Fibroblast of skin of right quadriceps (primary cell): ENCODE measurements at regions not wholly inside any gene's neighbourhood (a gene's known extent, or its start where the extent isn't known, plus 50 kb on each side); places are given as distances from the start of the nearest gene placed in this dataset.

ENCODE experiments used
- DNase-seq: peaks from one replicate; pipeline ENCODE4 v3.0.0-alpha.2; 2013

DNA sequence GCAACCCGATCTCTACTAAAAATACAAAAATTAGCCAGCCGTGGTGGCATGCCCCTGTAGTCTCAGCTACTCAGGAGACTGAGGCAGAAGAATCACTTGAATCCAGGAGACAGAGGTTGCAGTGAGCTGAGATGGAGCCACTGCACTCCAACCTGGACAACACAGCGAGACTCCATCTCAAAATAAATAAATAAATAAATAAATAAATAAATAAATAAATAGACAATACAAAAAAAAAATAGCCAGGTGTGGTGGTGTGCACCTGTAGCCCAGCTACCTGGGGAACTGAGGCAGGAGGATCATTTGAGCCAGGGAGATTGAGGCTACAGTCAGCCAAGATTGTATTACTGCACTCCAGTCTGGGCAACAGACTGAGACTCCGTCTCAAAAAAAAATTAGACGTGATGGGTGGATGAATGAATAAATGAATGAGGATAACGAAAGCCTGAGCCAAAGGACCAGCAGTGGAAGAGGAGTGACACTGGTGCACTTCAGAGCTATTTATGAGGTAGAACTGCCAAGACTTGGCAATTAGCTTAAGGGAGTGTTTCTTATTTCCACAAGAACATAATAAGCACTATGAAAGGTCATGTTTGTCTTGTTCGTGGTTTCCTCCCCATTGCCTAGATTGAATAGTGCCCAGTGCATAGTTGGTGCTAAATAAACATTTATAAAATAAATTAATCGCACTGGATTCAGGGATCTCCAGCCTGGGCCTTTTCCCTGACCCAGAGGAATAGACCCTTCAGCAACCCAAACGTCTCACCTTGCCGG lies 232.2 kb downstream of the IDS start:
- DNase-seq: no peak

DNA sequence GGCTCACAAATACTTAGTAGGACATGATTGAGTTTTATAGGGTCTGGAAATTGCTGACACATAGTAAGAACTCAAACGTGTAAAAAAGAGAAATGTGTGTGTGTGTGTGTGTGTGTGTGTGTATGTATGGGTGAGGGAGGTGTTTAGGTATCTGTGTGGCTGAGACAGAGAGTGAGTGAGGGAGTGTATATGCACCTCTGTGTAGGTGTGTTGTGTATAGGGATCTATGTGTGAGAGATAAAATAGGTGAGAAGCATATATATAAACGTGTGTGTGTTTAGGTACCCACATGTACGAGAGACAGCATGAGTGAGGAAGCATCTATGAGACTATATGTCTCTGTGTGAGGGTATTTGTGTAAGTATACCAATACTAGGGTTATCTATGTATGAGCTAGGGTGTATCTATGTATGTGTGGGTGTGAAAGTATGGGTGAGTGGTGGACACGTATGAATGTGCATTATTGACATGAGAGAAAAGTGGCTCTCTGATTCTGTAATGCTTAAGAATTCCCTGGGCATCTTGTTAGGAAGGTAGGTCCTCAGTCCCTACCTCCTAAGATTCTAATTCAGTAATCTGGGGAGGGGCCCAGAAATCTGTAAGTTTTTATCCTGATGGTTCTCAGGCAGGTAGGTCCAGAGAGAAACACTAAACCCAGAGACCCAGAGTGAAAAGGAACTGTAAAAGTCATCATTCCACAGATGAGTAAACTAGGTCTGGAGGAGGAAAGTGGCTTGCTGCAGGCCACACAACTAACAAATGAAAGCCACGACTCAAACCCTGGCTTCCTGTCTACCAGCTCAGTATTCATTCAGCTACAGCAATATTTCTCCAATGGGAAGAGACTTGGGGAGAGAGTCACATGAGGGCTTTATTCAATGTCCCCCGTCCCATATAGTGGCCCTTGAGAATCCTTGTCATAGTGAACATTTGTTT lies 237.0 kb downstream of the IDS start:
- no peak for DNase-seq

DNA sequence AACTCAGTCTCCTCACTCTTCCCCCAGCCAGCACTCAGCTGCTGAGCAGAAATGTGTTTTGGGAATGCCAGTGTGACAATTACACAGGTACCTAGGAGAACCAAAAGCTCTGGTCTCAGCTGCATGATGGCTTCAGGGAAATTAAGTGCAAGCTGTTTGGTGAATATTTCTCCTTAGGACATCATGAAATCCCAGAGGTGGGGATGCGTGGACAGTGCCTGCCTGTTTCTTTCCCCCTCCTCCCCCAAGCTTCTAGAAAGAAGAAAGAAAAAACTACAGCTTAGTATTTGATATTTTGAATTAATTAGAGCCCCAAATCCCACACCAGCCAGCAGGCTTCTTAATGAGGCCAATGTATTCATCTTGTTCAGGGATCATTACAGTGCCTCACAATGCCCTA lies 243.0 kb downstream of the IDS start:
- DNase-seq: no peak

DNA sequence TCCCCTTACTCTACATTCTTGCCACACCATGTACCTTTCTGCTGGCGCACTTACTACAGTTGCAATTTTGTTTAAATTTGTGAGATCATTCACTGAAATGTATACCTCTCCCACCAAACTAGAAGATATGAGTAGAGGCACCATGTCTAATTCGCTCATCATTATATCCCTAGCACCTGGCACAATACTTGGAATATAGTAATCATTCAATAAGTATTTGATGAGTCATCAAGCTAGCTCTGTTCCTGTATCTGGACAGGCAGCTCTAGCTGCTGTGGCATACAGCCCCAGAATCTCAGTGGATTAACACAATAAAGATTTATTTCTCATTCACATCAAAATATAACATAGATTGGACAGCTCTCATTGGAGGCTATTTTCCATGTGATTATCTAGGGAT lies 245.9 kb downstream of the IDS start:
- DNase-seq: peak; percentile 28

DNA sequence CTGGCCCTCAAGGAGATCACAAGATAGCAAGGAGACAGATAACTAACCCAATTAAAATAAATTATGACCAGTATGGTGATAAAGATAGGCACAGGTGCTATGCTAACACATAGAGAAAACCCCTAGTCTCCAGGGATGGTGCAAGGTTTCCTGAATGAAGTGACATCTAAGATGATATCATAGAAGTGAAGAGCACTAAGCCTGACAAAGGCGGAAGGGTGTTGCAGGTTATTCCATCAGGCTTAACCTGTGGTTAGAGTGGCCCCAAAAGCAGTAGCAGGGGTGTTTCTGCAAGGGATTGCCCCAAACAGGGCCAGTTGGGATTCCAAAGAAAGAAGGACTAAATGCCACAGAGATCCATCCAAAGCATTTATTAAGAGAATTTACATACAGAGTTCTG lies 249.2 kb downstream of the IDS start:
- DNase-seq: no peak

DNA sequence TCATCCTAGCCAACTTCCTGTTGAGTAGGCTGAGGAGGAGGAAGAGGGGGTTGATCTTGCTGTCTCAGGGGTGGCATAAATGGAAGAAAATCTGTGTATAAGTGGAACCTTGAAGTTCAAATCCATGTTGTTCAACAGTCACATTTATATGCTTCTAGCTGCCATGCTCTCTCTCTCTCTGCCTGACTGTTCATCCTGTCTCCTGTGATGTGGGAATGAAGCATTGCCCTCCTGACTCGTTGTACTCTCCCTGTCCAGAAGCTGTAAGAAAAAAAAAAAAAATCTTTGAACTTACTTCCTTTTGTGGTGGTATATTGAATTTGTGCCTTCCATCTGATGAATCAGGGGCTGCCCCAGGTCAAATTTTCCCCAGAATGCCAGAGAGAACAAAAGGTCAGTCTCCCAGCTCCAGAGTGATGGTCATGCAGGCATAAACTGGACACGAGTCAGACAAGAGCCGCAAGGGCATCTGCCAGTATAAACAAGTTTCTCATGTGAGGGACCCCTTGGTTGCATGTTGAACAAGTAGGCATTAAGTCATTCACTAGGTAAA lies 257.0 kb downstream of the IDS start:
- peak; percentile 6 for DNase-seq

DNA sequence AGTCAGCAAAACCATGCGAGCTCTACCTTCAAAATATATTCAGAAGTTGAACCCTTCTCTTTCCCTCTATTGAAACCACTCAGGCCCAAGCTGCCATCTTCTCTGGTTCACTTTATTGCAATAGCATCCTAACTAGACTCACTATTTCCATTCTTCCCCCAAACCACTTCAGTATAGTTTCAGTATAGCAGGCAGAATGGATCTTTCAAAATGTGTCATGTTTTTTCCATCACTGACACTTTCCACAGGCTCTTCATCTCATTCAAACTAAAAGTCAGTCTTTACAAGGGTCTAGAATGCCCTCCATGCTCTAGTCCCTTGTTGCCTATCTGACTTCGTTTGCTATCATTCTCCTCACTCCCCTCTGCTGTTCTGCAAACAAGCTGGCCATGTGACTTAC lies 274.4 kb downstream of the IDS start:
- DNase-seq: no peak

DNA sequence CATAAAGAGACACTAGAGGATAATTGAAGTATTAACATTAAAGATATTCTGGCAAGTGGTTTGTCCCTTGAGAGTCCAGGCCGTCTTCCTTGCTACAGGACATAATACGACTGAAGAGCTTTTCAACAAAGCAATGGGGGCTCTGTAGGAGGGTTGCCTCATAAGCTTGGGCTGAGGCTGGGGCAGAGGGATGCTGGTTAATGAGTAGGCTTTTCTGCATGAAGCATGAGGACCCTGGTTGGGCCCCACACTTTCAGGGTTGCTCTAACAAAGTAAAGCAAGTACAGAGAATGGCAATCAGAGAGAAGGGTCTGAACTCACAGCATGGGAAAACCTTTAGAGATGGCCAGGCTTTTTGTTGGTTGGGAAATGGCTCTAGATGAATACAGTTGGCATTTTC lies 281.3 kb downstream of the IDS start:
- no peak for DNase-seq

DNA sequence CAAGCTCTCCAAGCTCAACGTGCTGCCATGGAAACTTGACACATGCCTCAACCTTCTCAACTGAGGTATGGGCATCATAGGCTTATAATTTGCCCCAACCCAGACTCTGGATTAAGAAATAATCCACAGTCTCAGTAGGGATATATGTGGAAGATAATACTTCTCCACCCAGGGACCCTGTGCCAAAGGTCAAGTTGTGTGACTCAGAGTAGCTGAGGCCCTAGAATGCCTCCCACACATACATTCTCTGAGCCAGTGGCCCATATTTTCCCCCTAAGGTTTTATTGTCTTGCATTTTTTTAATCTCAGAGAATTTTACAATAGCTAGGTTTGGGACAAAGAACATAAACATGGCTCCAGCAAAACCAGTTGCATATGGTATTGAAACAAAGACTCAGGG lies 283.1 kb downstream of the IDS start:
- DNase-seq: no peak

DNA sequence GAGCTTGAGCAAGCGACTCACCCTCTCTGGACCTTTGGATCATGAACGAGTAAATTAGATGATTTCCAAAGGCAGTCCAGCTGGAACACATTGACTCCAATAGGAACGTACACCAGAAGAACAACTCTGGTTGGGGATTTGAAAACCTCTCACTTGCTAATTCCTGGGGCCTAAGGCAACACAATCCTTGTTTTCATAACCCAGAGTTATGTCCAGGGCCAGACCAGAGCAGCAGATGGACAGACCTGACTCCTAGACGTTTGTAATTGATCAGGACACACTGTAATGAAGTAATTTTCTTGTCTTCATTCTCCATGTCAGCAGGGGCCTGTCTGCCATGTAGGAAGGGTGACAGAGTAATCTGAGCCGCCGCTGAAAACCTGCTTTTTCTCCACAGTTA lies 283.9 kb downstream of the IDS start:
- no peak for DNase-seq

DNA sequence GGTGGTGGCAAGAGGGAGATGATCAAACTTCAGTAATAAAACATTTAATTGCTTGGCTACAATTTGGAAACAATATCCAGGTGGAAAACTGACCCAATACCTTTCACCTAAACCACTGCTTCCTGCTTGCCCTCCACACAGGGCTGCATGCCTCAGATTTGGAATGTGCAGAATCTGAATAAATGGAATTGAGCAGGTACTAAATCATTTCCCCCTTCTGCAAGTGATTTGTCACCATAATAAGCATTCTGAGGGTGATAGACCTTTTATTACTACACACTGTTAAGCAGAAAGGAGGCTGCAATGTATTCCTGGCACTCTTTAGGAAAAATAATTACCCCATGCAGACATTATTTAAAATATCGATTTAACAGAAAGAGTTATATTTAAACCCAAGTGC lies 291.8 kb downstream of the IDS start:
- peak; percentile 1 for DNase-seq

DNA sequence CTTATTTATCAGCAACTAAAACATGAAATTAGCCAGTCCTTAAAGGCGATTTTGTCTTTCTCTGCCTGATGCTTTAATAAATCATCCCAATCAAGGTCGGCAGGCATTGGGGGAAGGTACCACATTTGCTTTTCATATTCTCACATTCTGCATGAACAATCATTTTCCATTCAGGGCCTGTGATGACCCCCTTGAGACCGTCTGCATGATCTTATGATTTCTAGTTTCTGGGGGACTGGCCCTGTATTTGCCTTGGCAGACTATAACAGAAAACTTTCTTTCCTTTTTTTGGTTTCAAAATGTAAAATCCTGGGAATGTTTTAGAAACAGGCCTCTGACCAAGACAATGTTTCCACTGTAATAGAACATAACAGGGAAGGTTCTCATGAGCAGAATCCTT lies 296.8 kb downstream of the IDS start:
- peak; percentile 26 for DNase-seq

DNA sequence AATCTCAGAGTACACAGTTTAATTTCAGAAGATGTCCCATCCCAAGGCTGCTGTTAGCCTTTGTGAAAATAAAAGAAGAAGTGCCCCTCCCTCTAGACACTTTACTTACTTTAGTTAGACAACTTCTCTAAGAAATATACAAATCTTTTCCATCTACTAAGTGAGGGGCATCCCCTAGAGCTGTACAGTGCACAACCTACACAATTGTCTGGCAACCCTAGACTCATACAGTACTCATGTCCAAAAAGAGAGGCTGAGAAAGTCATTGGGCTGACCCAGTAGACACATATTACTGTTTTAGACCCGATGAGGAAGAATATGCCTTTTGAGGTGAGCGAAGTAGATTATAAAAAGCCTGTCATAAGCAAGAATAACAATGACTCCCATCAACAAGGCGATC lies 297.6 kb downstream of the IDS start:
- DNase-seq: no peak

DNA sequence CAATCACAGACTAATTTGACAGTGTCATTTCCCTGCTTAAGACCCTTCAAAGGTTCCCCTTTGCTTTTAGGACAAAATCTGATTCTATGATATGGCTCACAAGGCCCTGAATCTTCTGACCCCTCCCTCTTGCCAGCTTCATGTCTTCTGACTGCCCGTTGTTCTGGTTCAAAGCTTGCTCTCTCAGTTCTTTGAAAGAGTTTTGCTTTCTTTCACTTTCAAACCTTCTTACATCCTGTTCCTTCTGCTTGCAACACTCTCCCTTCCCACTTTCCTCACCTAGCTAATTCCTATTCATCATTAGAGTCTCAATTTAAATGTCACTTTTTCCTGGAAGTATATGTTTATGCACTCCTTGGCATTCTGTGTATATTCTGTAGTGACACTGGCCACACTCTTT lies 299.2 kb downstream of the IDS start:
- DNase-seq: no peak

DNA sequence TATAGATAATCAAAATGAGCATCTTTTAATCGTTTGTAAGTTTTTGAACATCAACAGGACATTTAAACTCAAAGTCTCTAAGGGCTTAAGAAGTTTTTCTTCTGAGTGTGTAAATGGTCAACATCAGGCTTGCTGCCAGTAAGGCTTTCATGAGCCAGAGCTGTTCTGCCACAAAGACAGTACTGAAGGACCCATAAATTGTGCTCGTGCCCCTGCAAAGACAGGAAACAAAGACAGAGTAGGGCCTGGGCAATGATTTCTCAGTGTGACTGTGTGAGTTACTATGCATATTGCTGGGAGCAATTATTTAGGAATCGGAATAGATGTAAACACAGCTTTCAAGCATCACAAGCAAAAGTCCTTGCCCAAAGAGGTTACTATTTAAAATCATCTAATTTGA lies 300.0 kb downstream of the IDS start:
- DNase-seq: no peak

DNA sequence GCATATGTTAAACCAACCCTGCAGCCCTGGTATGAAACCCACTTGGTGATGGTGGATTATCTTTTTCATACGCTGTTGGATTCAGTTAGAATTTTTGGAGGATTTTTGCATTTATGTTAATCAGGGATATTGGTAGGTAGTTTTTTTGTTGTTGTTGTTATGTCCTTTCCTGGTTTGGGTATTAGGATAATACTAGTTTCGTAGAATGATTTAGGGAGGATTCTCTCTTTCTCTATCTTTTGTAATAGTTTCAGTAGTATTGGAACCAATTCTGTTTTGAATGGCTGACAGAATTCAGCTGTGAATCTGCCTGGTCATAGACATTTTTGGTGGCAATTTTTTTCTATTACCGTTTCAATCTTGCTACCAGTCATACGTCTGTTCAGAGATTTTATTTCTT lies 305.4 kb downstream of the IDS start:
- no peak for DNase-seq

DNA sequence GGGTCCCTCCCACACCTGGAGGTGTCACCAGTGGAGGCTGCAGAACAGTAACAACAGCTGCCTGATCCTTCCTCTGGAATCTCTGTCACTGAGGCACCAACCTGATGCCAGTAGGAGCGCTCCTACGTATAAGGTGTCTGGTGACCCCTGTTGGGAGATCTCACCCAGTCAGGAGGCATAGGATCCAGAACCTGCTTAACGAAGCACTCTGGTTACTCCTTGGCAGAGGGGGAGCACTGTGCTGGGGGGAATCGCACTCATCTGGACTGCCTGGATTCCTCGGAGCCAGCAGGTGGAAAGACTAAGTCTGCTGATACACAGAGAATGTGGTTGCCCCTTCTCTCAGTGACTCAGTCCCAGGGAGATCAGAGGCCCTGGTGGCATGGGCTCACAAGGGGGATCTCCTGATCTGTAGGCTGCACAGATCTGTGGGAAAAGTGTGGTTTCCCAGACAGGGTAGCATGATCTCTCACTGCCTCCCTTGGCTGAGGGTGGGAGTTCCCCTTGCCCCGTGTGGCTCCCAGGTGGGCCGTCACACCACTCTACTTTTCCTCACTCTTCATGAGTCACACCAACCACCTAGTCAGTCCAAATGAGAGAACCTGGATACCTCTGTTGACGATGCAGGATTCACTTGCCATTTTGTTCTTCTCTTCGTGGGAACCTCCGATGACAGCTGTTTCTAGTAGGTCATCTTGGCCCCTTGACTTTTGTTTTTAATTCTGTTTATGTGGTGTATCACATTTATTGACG lies 305.9 kb downstream of the IDS start:
- DNase-seq: no peak

DNA sequence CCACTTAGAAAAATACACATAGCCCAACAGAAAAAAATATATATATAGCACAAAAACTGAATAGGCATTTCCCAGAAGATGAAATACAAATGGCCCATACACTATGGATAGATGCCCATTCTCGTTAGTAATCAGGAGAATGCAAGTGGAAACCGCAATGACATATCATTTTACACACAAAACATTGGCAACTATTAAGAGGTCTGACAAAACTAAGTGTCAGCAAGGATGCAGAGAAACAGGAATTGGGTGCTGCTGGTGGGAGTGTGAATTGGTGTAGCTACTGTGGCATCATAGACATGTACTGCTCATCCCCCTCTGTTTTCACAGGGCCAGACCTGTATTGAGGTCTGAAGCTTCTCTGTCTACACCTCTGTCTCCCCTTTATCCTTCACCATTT lies 320.0 kb downstream of the IDS start:
- no peak for DNase-seq

DNA sequence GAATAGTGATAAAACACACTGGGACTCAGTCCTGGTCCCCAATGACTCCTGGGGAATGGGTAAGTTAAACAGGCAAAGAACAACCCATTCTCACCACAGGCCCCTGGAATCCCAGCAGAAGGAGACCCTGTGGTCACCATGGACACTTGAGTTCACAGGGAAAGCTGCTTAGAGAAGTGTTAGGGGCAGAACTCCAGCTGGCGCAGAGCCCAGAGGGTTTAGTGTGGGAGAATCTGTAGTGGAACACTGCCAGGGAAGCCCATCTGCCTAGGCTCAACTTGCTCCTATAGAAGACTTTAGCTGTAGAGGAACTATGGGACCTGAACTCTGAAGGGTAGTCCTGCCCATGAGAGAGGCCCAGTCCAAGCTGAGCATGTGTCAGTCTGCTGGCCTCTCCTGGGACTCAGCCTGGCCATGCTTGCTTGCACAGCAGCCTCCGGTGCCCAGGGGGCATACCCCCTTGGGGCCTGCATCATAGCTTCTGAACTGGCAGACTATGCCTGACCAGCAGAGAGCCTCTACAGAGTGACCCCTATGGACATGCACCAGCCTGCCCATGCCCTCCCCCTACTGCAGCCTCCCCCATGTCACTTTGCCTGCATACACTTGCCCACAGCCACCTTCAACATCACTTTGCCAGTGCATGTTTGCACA lies 343.5 kb downstream of the IDS start:
- DNase-seq: no peak

DNA sequence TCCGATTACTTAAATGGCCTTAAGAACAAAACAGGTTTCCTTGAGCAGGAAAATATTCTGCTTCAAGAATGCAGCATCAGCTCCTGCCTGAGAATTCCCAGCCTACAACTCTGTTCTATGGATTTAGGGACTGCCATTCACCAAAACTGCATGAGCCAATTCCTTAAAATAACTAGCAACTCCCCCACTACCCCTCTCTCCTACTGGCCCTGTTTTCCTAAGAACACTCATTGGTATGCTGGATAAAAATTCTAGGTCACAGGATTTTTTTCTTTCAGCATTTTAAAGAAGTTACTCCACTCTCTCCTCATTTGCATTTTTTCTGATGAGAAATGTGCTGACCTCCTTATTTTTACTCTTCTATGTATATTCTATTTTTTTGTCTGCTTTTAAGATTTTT lies 347.1 kb downstream of the IDS start:
- no peak for DNase-seq

DNA sequence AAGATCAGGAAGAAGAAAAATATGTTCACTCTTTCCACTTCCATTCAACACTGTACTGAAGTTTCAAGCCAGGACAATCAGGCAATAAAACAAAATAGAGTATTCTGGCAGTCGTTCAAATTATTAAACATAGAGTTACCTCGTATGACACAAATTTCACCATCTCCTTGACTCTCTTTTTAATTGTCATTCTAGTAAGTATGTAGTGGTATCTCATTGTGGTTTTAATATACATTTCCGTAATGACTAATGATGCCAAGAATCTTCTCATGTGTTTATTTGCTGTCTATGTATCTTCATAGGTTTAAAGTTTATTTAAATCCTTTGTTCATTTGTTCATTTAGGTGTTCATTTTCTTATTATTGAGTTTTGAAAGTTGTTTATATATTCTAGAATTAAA lies 352.2 kb downstream of the IDS start:
- peak; percentile 48 for DNase-seq
